HCT116 (cell line): ENCODE measurements at regions not wholly inside any gene's neighbourhood (a gene's known extent, or its start where the extent isn't known, plus 50 kb on each side); places are given as distances from the start of the nearest gene placed in this dataset.

Experiments
- ATAC-seq: fragments of 200-7000 bp; cut with Tn5 transposase; 2 replicates; pipeline ENCODE4 v1.9.1; 2020; ENCODE audit warnings: mild to moderate bottlenecking, moderate library complexity
- BruUV-seq: library from RNA; stranded (reverse); fragments of 400-500 nt; replicated peaks from 2 replicates; lab custom pipeline; 2021; lab: Mats Ljungman, UMichigan
- CTCF ChIA-PET: fragments of 300-600 bp; sonication (Branson Sonifier 250); formaldehyde crosslinking; loops from one replicate; lab custom pipeline; 2021; ENCODE audit warnings: antibody characterized with exemption; lab: Charles Lee
- POLR2A ChIA-PET: fragments of 300-600, 350-600 bp; sonication (Branson Sonifier 250); formaldehyde crosslinking; loops from one replicate; lab custom pipeline; 2021; ENCODE audit warnings: antibody characterized with exemption; lab: Charles Lee
- RAD21 ChIA-PET, 2 experiments: fragments of 300-600 bp; sonication (Branson Sonifier 250); formaldehyde crosslinking; loops; one replicate each; lab custom pipeline; 2023; ENCODE audit warnings: low total read pairs in 2 of 2; ENCODE audit not compliant: uncharacterized antibody in 2 of 2, unreplicated experiment in 2 of 2, low non-redundant PET in 1 of 2; lab: Charles Lee
- DNase-seq: peaks from one replicate; pipeline ENCODE4 v3.0.0-alpha.2; 2010; ENCODE audit warnings: low read depth, low spot score
- H2AFZ ChIP-seq: fragments of 200-600 bp; shearing (Covaris generic), sonication (generic); 2 replicates; pipeline ENCODE4 v1.6.1; 2017; ENCODE audit warnings: low read depth, mixed run types, mixed read lengths, antibody characterized with exemption, low read length; ENCODE audit not compliant: poor library complexity, severe bottlenecking
- H3K27ac ChIP-seq: 2 replicates; pipeline ENCODE4 v1.5.1; 2012; ENCODE audit warnings: low read depth, low read length
- H3K27me3 ChIP-seq: fragments of 200-600 bp; sonication (generic); 2 replicates; pipeline ENCODE4 v1.6.1; 2016; ENCODE audit warnings: mixed run types, low read length, mixed read lengths; ENCODE audit not compliant: insufficient read depth
- H3K36me3 ChIP-seq, 2 experiments: fragments of 200-500 bp in 1 of 2; fragments of 200-600 bp in 1 of 2; sonication (Bioruptor generic) in 1 of 2; sonication (generic) in 1 of 2; 2 replicates each; pipeline versions ENCODE4 v1.5.1 to v1.6.1; 2014 to 2016; ENCODE audit warnings: low read length in 2 of 2, inconsistent platforms in 1 of 2, mixed read lengths in 1 of 2, mixed run types in 1 of 2; ENCODE audit not compliant: insufficient read depth in 2 of 2, control insufficient read depth in 1 of 2
- H3K4me1 ChIP-seq, 2 experiments: fragments of 200-600 bp in 1 of 2; sonication (generic) in 1 of 2; 2 replicates each; pipeline versions ENCODE4 v1.5.1 to v1.6.1; 2012 to 2017; ENCODE audit warnings: low read length in 2 of 2, inconsistent platforms in 1 of 2, mild to moderate bottlenecking in 1 of 2, mixed read lengths in 1 of 2, mixed run types in 1 of 2, moderate library complexity in 1 of 2; ENCODE audit not compliant: insufficient read depth in 2 of 2, control insufficient read depth in 1 of 2
- H3K4me2 ChIP-seq: fragments of 200-600 bp; sonication (generic); 2 replicates; pipeline ENCODE4 v1.6.1; 2017; ENCODE audit warnings: mixed run types, low read length, mixed read lengths
- H3K4me3 ChIP-seq, 2 experiments: fragments of 200-600 bp in 1 of 2; sonication (generic) in 1 of 2; replicated peaks in 1 of 2; 2 replicates each; pipeline ENCODE4 v1.5.1; 2011 to 2016; ENCODE audit warnings: low read length in 2 of 2, control low read depth in 1 of 2, low read depth in 1 of 2, mild to moderate bottlenecking in 1 of 2, mixed read lengths in 1 of 2, mixed run types in 1 of 2
- H3K79me2 ChIP-seq: fragments of 200-600 bp; sonication (generic); 2 replicates; pipeline ENCODE4 v1.6.1; 2017; ENCODE audit warnings: mild to moderate bottlenecking, mixed run types, low read length, moderate library complexity, mixed read lengths; ENCODE audit not compliant: insufficient read depth
- H3K9ac ChIP-seq: fragments of 200-600 bp; sonication (generic); 2 replicates; pipeline ENCODE4 v1.6.1; 2016; ENCODE audit warnings: low read length, mixed read lengths
- H3K9me2 ChIP-seq: fragments of 200-600 bp; sonication (generic), shearing (Covaris generic); 2 replicates; pipeline ENCODE4 v1.6.1; 2017; ENCODE audit warnings: mixed run types, mild to moderate bottlenecking, moderate library complexity; ENCODE audit not compliant: insufficient read depth
- H3K9me3 ChIP-seq, 2 experiments: fragments of 200-500 bp in 1 of 2; fragments of 200-600 bp in 1 of 2; sonication (Bioruptor generic) in 1 of 2; sonication (generic) in 1 of 2; 2 replicates each; pipeline ENCODE4 v1.6.1; 2014 to 2017; ENCODE audit warnings: low read length in 2 of 2, mixed read lengths in 2 of 2, inconsistent platforms in 1 of 2, low read depth in 1 of 2, mild to moderate bottlenecking in 1 of 2, mixed run types in 1 of 2, moderate library complexity in 1 of 2; ENCODE audit not compliant: control insufficient read depth in 1 of 2, insufficient read depth in 1 of 2
- H4K20me1 ChIP-seq: fragments of 200-600 bp; sonication (generic), shearing (Covaris generic); 2 replicates; pipeline ENCODE4 v1.6.1; 2017; ENCODE audit warnings: mixed run types, mild to moderate bottlenecking, moderate library complexity; ENCODE audit not compliant: insufficient read depth
- CBX3 ChIP-seq: IDR thresholded peaks from 2 replicates; pipeline ENCODE4 v1.6.1; 2012; ENCODE audit warnings: low read depth
- ELF1 ChIP-seq: IDR thresholded peaks from 2 replicates; pipeline ENCODE4 v1.6.1; 2012; ENCODE audit warnings: low read depth, borderline replicate concordance
- EZH2 ChIP-seq: fragments of 200-600 bp; sonication (generic); IDR thresholded peaks from 2 replicates; pipeline ENCODE4 v1.6.1; 2017; ENCODE audit warnings: antibody characterized with exemption, mixed run types
- FOSL1 ChIP-seq: IDR thresholded peaks from 2 replicates; pipeline ENCODE4 v1.6.1; 2012; ENCODE audit warnings: low read depth
- JUND ChIP-seq: IDR thresholded peaks from 2 replicates; pipeline ENCODE4 v1.6.1; 2012
- POLR2AphosphoS5 ChIP-seq: IDR thresholded peaks from 2 replicates; pipeline ENCODE4 v1.6.1; 2011; ENCODE audit warnings: mild to moderate bottlenecking, low read depth, low read length, moderate library complexity
- SP1 ChIP-seq: IDR thresholded peaks from 2 replicates; pipeline ENCODE4 v1.6.1; 2012; ENCODE audit warnings: low read depth
- SRF ChIP-seq: IDR thresholded peaks from 2 replicates; pipeline ENCODE4 v1.6.1; 2012; ENCODE audit warnings: low read depth
- TCF7L2 ChIP-seq: IDR thresholded peaks from 2 replicates; pipeline ENCODE4 v1.7.0; 2011; ENCODE audit warnings: borderline replicate concordance, inconsistent platforms; ENCODE audit not compliant: insufficient read depth, insufficient read length; ENCODE audit errors: extremely low read depth
- ZFX ChIP-seq: fragments of 450-650 bp; IDR thresholded peaks from 2 replicates; pipeline ENCODE4 v1.6.1; 2017
- ZNF274 ChIP-seq: fragments of 200-500 bp; sonication (Bioruptor generic); IDR thresholded peaks from 2 replicates; pipeline ENCODE4 v1.6.1; 2014; ENCODE audit warnings: mild to moderate bottlenecking, low read depth, low read length, inconsistent platforms
- intact Hi-C: fragments of 100-400 bp; cut with micrococcal nuclease; formaldehyde crosslinking; loops from 2 replicates; pipeline ENCODE4 v1.10.0; 2022
- TF ChIP-seq, protein P1 (sequence below): IDR thresholded peaks from 2 replicates; pipeline ENCODE4 v1.6.1; 2011; ENCODE audit warnings: mild to moderate bottlenecking, low read length, moderate library complexity; ENCODE audit not compliant: insufficient replicate concordance; ENCODE audit errors: extremely low read depth
- TF ChIP-seq, protein P2 (sequence below): IDR thresholded peaks from 2 replicates; pipeline ENCODE4 v1.6.1; 2012; ENCODE audit warnings: low read depth

DNA sequence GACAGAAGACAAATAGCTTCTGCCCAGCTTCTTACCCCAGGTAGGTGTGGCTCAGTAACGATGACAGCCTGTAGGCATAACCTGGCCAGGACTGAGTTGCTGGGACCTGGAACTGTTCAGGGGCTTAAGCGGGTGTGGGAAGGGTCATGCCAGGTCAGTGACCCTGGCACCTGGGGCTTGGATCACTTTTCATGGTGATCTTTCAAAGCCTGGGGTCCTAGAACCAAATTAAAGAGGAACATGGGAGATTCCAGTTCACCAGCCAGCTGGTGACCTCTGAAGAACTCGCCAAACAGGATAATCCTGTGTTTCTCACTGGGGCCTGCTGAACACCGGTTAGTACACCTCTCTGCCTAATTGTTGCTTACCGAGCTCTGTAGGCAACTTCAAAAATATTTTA lies 102.6 kb upstream of the LMNTD1 start:
- no peak overlapping the region for H3K4me2 ChIP-seq
- no peak for TF ChIP-seq ZFX
- TF ChIP-seq SP1 = 0 out of 2 replicates have a peak, but pooled peaks have one; percentile 14
- TF ChIP-seq, all 23 proteins: peak for 1
- H3K9me2 ChIP-seq = no peaks in the 10 kb centered on the region
- no TSS peak for BruUV-seq
- DNase-seq = no peak
- ChIA-PET RAD21 (no interaction called here), CTCF (no interaction called here), POLR2A (no interaction called here)
- no peak for ATAC-seq
- no peak overlapping the region for H3K9ac ChIP-seq
- H3K27me3 ChIP-seq = no peaks in the 10 kb centered on the region
- H2AFZ ChIP-seq = no peak overlapping the region
- H4K20me1 ChIP-seq = no peaks in the 10 kb centered on the region
- H3K4me1 ChIP-seq = peaks cover 4 to 8% of the 10 kb centered on the region in 2 experiments; a peak in 2 of 4 replicates
- no peak overlapping the region for H3K4me3 ChIP-seq
- H3K27ac ChIP-seq = no peak overlapping the region
- intact Hi-C loops = no loop called here
- H3K36me3 ChIP-seq = no peaks in the 10 kb centered on the region
- no peaks in the 10 kb centered on the region for H3K79me2 ChIP-seq
- H3K9me3 ChIP-seq = no peaks in the 10 kb centered on the region

DNA sequence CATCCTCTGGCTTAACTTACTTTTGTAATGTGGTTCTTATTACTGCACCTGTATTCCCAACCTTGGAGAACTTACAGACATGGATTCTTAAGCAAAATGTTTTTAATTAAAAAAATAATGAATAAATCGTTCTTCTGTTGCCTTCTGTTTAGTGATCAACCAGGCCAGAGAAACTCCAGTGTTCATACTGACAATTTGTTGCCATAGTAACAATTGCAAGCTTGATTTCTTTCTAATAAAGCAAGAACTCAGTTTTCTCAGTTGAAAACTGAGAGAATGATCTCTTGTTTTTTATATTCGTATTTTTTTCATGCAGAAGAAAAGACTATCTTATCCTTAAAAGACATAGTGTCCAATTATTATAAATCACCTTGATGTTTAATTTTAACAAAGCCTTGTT lies 106.5 kb upstream of the LMNTD1 start:
- DNase-seq (no peak), ATAC-seq (no peak)
- TF ChIP-seq, protein P1, sequence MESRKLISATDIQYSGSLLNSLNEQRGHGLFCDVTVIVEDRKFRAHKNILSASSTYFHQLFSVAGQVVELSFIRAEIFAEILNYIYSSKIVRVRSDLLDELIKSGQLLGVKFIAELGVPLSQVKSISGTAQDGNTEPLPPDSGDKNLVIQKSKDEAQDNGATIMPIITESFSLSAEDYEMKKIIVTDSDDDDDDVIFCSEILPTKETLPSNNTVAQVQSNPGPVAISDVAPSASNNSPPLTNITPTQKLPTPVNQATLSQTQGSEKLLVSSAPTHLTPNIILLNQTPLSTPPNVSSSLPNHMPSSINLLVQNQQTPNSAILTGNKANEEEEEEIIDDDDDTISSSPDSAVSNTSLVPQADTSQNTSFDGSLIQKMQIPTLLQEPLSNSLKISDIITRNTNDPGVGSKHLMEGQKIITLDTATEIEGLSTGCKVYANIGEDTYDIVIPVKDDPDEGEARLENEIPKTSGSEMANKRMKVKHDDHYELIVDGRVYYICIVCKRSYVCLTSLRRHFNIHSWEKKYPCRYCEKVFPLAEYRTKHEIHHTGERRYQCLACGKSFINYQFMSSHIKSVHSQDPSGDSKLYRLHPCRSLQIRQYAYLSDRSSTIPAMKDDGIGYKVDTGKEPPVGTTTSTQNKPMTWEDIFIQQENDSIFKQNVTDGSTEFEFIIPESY = no peak
- TF ChIP-seq ZNF274 (no peak), SRF (no peak), JUND (no peak), ZFX (no peak), CBX3 (no peak), EZH2 (no peak), TCF7L2 (no peak), FOSL1 (no peak), SP1 (no peak), ELF1 (no peak), POLR2AphosphoS5 (no peak)
- TF ChIP-seq, protein P2, sequence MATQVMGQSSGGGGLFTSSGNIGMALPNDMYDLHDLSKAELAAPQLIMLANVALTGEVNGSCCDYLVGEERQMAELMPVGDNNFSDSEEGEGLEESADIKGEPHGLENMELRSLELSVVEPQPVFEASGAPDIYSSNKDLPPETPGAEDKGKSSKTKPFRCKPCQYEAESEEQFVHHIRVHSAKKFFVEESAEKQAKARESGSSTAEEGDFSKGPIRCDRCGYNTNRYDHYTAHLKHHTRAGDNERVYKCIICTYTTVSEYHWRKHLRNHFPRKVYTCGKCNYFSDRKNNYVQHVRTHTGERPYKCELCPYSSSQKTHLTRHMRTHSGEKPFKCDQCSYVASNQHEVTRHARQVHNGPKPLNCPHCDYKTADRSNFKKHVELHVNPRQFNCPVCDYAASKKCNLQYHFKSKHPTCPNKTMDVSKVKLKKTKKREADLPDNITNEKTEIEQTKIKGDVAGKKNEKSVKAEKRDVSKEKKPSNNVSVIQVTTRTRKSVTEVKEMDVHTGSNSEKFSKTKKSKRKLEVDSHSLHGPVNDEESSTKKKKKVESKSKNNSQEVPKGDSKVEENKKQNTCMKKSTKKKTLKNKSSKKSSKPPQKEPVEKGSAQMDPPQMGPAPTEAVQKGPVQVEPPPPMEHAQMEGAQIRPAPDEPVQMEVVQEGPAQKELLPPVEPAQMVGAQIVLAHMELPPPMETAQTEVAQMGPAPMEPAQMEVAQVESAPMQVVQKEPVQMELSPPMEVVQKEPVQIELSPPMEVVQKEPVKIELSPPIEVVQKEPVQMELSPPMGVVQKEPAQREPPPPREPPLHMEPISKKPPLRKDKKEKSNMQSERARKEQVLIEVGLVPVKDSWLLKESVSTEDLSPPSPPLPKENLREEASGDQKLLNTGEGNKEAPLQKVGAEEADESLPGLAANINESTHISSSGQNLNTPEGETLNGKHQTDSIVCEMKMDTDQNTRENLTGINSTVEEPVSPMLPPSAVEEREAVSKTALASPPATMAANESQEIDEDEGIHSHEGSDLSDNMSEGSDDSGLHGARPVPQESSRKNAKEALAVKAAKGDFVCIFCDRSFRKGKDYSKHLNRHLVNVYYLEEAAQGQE = no peak
- Histone ChIP-seq H3K4me2 (no peak overlapping the region), H4K20me1 (no peaks in the 10 kb centered on the region), H3K36me3 (no peaks in the 10 kb centered on the region), H3K9me2 (no peaks in the 10 kb centered on the region), H3K27me3 (no peaks in the 10 kb centered on the region), H2AFZ (no peak overlapping the region), H3K79me2 (no peaks in the 10 kb centered on the region), H3K9ac (no peak overlapping the region), H3K27ac (no peak overlapping the region), H3K4me3 (no peak overlapping the region), H3K9me3 (no peaks in the 10 kb centered on the region), H3K4me1 (peaks cover 4 to 8% of the 10 kb centered on the region in 2 experiments; a peak in 2 of 4 replicates)
- no TSS peak for BruUV-seq
- intact Hi-C loops = no loop called here
- ChIA-PET POLR2A (no interaction called here), RAD21 (no interaction called here), CTCF (no interaction called here)
